ENCODE measurements at regions not wholly inside any gene's neighbourhood (a gene's known extent, or its start where the extent isn't known, plus 50 kb on each side); places are given as distances from the start of the nearest gene placed in this dataset.
"Not testable (repeated sequence)": the region's sequence is repeated elsewhere in the genome, so short reads cannot be mapped to it uniquely, and the experiment has no call there.

- TF ChIP-seq, protein P1, sequence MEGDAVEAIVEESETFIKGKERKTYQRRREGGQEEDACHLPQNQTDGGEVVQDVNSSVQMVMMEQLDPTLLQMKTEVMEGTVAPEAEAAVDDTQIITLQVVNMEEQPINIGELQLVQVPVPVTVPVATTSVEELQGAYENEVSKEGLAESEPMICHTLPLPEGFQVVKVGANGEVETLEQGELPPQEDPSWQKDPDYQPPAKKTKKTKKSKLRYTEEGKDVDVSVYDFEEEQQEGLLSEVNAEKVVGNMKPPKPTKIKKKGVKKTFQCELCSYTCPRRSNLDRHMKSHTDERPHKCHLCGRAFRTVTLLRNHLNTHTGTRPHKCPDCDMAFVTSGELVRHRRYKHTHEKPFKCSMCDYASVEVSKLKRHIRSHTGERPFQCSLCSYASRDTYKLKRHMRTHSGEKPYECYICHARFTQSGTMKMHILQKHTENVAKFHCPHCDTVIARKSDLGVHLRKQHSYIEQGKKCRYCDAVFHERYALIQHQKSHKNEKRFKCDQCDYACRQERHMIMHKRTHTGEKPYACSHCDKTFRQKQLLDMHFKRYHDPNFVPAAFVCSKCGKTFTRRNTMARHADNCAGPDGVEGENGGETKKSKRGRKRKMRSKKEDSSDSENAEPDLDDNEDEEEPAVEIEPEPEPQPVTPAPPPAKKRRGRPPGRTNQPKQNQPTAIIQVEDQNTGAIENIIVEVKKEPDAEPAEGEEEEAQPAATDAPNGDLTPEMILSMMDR (IDR thresholded peaks at IDR 0.05; ENCODE audit: unreplicated experiment): no peak
- no peaks in the 10 kb centered on the region for H3K27me3 Mint-ChIP-seq (ENCODE audit: insufficient read depth, unreplicated experiment)
- ChIA-PET CTCF (no interaction called here), POLR2A (no interaction called here)
- H3K27ac Mint-ChIP-seq (ENCODE audit: low read depth, unreplicated experiment): no peak overlapping the region
- no peak overlapping the region for H3K4me3 Mint-ChIP-seq (ENCODE audit: unreplicated experiment)
- DNase-seq (ENCODE audit: unreplicated experiment): no peak
- no peaks in the 10 kb centered on the region for H3K36me3 Mint-ChIP-seq (ENCODE audit: insufficient read depth, unreplicated experiment)
- no TSS peak for BruUV-seq (replicated peaks)
- no peaks in the 10 kb centered on the region for H3K9me3 Mint-ChIP-seq (ENCODE audit: unreplicated experiment)
- intact Hi-C loops (cut with micrococcal nuclease): no loop called here
- H3K4me1 Mint-ChIP-seq (ENCODE audit: insufficient read depth, unreplicated experiment): peaks cover 5% of the 10 kb centered on the region
Observed at GRCh38 chr3:21913791-21914190, 162.8 kb upstream of the ZNF385D start.

- ChIA-PET CTCF (no interaction called here), POLR2A (no interaction called here)
- Mint-ChIP-seq H3K9me3 (ENCODE audit: unreplicated experiment) (no peaks in the 10 kb centered on the region), H3K27ac (ENCODE audit: low read depth, unreplicated experiment) (no peak overlapping the region), H3K27me3 (ENCODE audit: insufficient read depth, unreplicated experiment) (no peaks in the 10 kb centered on the region), H3K4me3 (ENCODE audit: unreplicated experiment) (no peak overlapping the region), H3K4me1 (ENCODE audit: insufficient read depth, unreplicated experiment) (peaks cover 5% of the 10 kb centered on the region), H3K36me3 (ENCODE audit: insufficient read depth, unreplicated experiment) (no peaks in the 10 kb centered on the region)
- peak; percentile 10 for DNase-seq (ENCODE audit: unreplicated experiment)
- BruUV-seq (replicated peaks): no TSS peak
- TF ChIP-seq, protein P1 (IDR thresholded peaks at IDR 0.05; ENCODE audit: unreplicated experiment): no peak
- intact Hi-C loops (cut with micrococcal nuclease): no loop called here
Observed at GRCh38 chr3:21914451-21914850, 163.4 kb upstream of the ZNF385D start.

DNA sequence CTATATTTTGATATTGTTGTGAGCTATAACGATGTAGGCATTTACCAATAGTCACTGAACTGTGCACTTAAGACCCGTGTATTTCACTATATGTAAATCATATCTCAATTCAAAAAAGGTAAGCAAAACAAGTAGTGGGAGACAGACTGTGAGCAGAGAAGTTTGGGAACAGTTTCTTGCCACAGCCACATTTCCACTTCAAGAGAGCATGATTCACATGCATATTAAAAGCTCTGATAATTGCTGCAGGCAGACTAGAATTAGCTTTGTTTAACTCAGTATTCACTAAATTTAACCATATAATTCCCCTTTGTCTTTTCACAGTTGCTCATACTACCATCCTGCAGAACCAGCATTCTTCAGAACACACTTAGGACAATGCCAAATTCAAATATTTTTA lies 168.4 kb upstream of the ZNF385D start:
- no peak overlapping the region for H3K4me3 Mint-ChIP-seq (ENCODE audit: unreplicated experiment)
- DNase-seq (ENCODE audit: unreplicated experiment): no peak
- BruUV-seq (replicated peaks): no TSS peak
- no peak overlapping the region for H3K27ac Mint-ChIP-seq (ENCODE audit: low read depth, unreplicated experiment)
- intact Hi-C loops (cut with micrococcal nuclease): no loop called here
- H3K27me3 Mint-ChIP-seq (ENCODE audit: insufficient read depth, unreplicated experiment): no peaks in the 10 kb centered on the region
- peaks cover 8% of the 10 kb centered on the region for H3K4me1 Mint-ChIP-seq (ENCODE audit: insufficient read depth, unreplicated experiment)
- ChIA-PET CTCF (interaction anchor here (0.7 to 1.1 kb wide), 2 partner anchors 25 to 80 kb away, joined by 3 read pairs; no protein-coding TSS in a partner anchor), POLR2A (interaction anchor here (0.7 kb wide), 1 partner anchor 39 kb away, joined by 3 read pairs; no protein-coding TSS in a partner anchor)
- TF ChIP-seq, protein P1 (IDR thresholded peaks at IDR 0.05; ENCODE audit: unreplicated experiment): no peak
- H3K36me3 Mint-ChIP-seq (ENCODE audit: insufficient read depth, unreplicated experiment): no peaks in the 10 kb centered on the region
- H3K9me3 Mint-ChIP-seq (ENCODE audit: unreplicated experiment): no peaks in the 10 kb centered on the region

GRCh38 chr3:21920421-21920861 lies 169.4 kb upstream of the ZNF385D start:
- Mint-ChIP-seq H3K27ac (ENCODE audit: low read depth, unreplicated experiment) (no peak overlapping the region), H3K4me1 (ENCODE audit: insufficient read depth, unreplicated experiment) (peaks cover 7% of the 10 kb centered on the region), H3K36me3 (ENCODE audit: insufficient read depth, unreplicated experiment) (no peaks in the 10 kb centered on the region), H3K4me3 (ENCODE audit: unreplicated experiment) (no peak overlapping the region), H3K27me3 (ENCODE audit: insufficient read depth, unreplicated experiment) (no peaks in the 10 kb centered on the region), H3K9me3 (ENCODE audit: unreplicated experiment) (no peaks in the 10 kb centered on the region)
- CTCF ChIA-PET: interaction anchor here (0.7 kb wide), 2 partner anchors 11 to 215 kb away, joined by 3 to 5 read pairs; no protein-coding TSS in a partner anchor
- POLR2A ChIA-PET: no interaction called here
- intact Hi-C loops (cut with micrococcal nuclease): no loop called here
- no TSS peak for BruUV-seq (replicated peaks)
- peak; percentile 65 for DNase-seq (ENCODE audit: unreplicated experiment)
- TF ChIP-seq, protein P1 (IDR thresholded peaks at IDR 0.05; ENCODE audit: unreplicated experiment): no peak

DNA sequence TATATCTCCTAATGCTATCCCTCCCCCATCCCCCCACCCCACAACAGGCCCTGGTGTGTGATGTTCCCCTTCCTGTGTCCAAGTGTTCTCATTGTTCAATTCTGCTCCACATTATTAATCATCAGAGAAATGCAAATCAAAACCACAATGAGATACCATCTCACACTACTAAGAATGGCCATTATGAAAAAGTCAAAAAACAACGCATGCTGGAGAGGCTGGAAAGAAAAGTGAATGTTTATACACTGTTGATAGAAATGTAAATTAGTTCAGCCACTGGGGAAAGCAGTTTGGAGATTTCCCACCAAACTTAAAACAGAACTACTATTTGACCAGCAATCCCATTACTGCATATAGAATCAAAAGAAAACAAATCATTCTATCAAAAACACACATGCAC lies 172.1 kb upstream of the ZNF385D start:
- POLR2A ChIA-PET; H3K4me3 Mint-ChIP-seq (ENCODE audit: unreplicated experiment); DNase-seq (ENCODE audit: unreplicated experiment); H3K4me1 Mint-ChIP-seq (ENCODE audit: insufficient read depth, unreplicated experiment); BruUV-seq (replicated peaks); H3K27ac Mint-ChIP-seq (ENCODE audit: low read depth, unreplicated experiment); H3K36me3 Mint-ChIP-seq (ENCODE audit: insufficient read depth, unreplicated experiment); intact Hi-C loops (cut with micrococcal nuclease); H3K9me3 Mint-ChIP-seq (ENCODE audit: unreplicated experiment); H3K27me3 Mint-ChIP-seq (ENCODE audit: insufficient read depth, unreplicated experiment): not testable (repeated sequence)
- CTCF ChIA-PET: interaction anchor here (0.6 kb wide), 1 partner anchor 168 kb away, joined by 3 read pairs; no protein-coding TSS in a partner anchor

All from MCF 10A (cell line).